Activated naive CD4-positive, alpha-beta T cell treated with anti-CD3 and anti-CD28 coated beads, Interleukin-2, amount 50 U/mL, for 72 hours (primary cell): ENCODE measurements at regions not wholly inside any gene's neighbourhood (a gene's known extent, or its start where the extent isn't known, plus 50 kb on each side); places are given as distances from the start of the nearest gene placed in this dataset.

Experiments used
- ATAC-seq, 2 donors: fragments of 150-1000 bp; cut with Tn5 transposase; 2 replicates each; pipeline ENCODE4 v1.10.0; 2021; ENCODE audit warnings: mild to moderate bottlenecking in 2 of 2, moderate library complexity in 2 of 2
- DNase-seq, 2 donors: peaks; one replicate each; pipeline ENCODE4 v3.0.0; 2021 to 2022; ENCODE audit warnings: low spot score in 2 of 2
- H3K27ac Mint-ChIP-seq, 2 donors: one replicate each; pipeline ENCODE4 v1.8.0; 2022; ENCODE audit warnings: mild to moderate bottlenecking in 2 of 2, mixed read lengths in 2 of 2
- H3K36me3 Mint-ChIP-seq, 2 donors: one replicate each; pipeline ENCODE4 v1.8.0; 2022; ENCODE audit warnings: mixed read lengths in 2 of 2
- H3K9me3 Mint-ChIP-seq, 2 donors: one replicate each; pipeline ENCODE4 v1.8.0; 2022; ENCODE audit warnings: mixed read lengths in 2 of 2

DNA sequence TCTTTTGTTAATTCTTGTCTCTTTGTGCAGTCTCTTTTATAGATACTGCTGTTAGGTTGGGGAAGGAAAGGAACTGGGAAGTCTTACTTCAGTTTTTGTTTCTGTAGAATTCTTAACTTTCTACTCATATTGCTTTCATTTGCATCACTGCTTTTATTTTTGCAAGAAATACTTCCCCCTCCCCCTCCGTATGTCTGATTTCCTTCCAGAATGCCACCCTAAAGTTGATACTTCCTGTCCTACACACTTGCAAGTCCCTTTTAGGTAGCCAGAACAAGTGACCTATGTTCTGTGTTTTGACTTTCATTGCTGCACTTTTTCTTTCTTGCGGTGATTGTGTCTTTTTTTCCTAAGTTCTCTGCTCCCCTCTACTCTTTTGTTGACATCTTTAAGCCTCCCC, 477.4 kb downstream of the RSL24D1 start:
- Mint-ChIP-seq H3K36me3 (no peaks in the 10 kb centered on the region), H3K27ac (no peak overlapping the region), H3K9me3 (peaks cover 24 to 28% of the 10 kb centered on the region in 2 donors)
- ATAC-seq (no peak), DNase-seq (no peak)

DNA sequence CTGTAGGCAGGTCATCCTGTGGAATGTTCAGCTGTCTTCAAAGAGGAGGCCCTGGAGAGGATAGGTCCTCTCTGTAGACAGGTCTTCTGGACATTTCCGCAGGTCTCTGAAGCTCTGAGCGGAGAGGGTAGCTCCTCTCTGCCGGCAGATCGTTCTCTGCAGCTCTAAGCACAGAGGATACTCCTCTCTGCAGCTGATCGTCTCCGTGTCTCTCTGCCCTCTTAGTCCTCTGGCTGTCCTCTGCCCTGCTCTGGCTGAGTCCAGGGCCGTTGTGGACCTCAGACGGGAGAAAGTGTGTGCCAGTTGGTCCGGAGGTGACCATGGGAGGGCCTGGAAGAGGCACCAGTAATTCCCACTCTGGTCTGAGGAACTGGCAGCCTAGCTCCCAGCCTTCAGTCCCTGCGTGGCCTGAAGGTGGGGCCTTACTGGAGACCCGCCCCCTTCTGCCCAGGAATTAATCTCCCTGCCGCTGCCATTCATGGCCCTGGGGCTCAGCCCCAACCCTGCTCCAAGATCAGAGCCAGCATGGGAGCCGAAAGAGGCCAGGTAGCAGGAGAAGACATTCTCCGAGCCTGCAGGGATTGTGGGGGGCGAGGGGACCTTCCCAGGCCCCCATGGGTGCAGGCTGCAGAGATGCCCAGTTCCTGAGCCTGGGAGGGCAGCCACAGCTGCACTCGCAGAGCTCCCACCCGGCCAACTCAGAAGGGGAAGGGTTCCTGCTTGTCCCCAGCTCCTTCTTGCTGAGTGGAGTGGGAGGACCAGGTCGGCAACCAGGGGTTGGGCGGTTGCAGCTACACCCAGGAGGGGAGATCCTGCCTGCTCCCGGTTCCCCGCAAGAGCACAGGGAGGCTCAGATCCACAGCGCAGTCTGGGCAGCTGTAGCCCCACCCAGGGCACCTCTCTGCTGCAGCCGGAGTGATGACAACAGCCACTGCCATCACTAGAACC, 488.7 kb downstream of the RSL24D1 start:
- Mint-ChIP-seq H3K9me3 (peaks cover 0 to 3% of the 10 kb centered on the region in 2 donors), H3K27ac (no peak overlapping the region), H3K36me3 (no peaks in the 10 kb centered on the region)
- DNase-seq = no peak
- ATAC-seq = no peak

DNA sequence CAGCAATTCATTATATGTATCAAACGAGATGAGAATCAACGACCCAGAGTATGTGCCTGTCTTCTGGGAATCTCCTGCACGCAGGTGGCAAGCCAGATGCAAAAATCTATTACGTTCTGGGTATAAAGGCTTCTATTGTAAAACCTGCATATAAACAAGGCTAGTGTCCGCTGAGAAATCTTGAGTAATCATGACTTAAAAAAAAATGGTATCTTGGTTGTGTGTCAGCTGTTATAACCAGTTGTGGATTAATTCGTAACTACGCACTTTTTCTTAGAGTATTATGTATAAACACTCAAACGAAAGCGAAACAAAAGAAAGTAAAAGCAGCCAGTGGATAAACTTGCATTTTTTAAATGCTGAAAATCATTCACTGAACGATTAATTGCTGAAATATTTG, 509.1 kb downstream of the RSL24D1 start:
- ATAC-seq (no peak), DNase-seq (no peak)
- H3K9me3 Mint-ChIP-seq = no peaks in the 10 kb centered on the region
- H3K36me3 Mint-ChIP-seq = no peaks in the 10 kb centered on the region
- no peak overlapping the region for H3K27ac Mint-ChIP-seq
